ENCODE measurements at regions not wholly inside any gene's neighbourhood (a gene's known extent, or its start where the extent isn't known, plus 50 kb on each side); places are given as distances from the start of the nearest gene placed in this dataset.

GRCh38 chr3:66107855-66108254, 69.1 kb upstream of the MAGI1 start:
- no peaks in the 10 kb centered on the region for H3K4me1 ChIP-seq (ENCODE audit: control insufficient read depth, insufficient read depth, low read length)
- no peak overlapping the region for H3K4me3 ChIP-seq (ENCODE audit: low read length)
- H3K27me3 ChIP-seq (ENCODE audit: control insufficient read depth, insufficient read depth, low read length): no peaks in the 10 kb centered on the region
- WGBS (ENCODE audit: insufficient coverage): 79% methylated on average over 4 of the region's 4 CpGs
- Mint-ChIP-seq H3K27me3 (ENCODE audit: low read depth in 2 of 2) (peaks cover 3 to 6% of the 10 kb centered on the region in 2 donors), H3K4me1 (no peaks in the 10 kb centered on the region), H3K9me3 (no peaks in the 10 kb centered on the region), H3K36me3 (no peaks in the 10 kb centered on the region), H3K4me3 (no peak overlapping the region), H3K27ac (no peak overlapping the region)
- ATAC-seq (no peak), DNase-seq (no peak)
- no peaks in the 10 kb centered on the region for H3K9me3 ChIP-seq (ENCODE audit: control insufficient read depth, insufficient read depth, low read length)
- no peak for TF ChIP-seq CTCF (IDR thresholded peaks at IDR 0.05)
- intact Hi-C loops (cut with micrococcal nuclease): no loop called here
- H3K27ac ChIP-seq (ENCODE audit: low read length): no peak overlapping the region
- H3K36me3 ChIP-seq (ENCODE audit: control insufficient read depth, insufficient read depth, low read length): no peaks in the 10 kb centered on the region

- ATAC-seq (no peak), DNase-seq (no peak)
- Histone ChIP-seq H3K4me3 (ENCODE audit: low read length) (no peak overlapping the region), H3K36me3 (ENCODE audit: control insufficient read depth, insufficient read depth, low read length) (no peaks in the 10 kb centered on the region), H3K4me1 (ENCODE audit: control insufficient read depth, insufficient read depth, low read length) (no peaks in the 10 kb centered on the region), H3K27me3 (ENCODE audit: control insufficient read depth, insufficient read depth, low read length) (no peaks in the 10 kb centered on the region), H3K9me3 (ENCODE audit: control insufficient read depth, insufficient read depth, low read length) (no peaks in the 10 kb centered on the region), H3K27ac (ENCODE audit: low read length) (no peak overlapping the region)
- Mint-ChIP-seq H3K4me3 (no peak overlapping the region), H3K36me3 (no peaks in the 10 kb centered on the region), H3K4me1 (no peaks in the 10 kb centered on the region), H3K27me3 (ENCODE audit: low read depth in 2 of 2) (peaks cover 3 to 11% of the 10 kb centered on the region in 2 donors), H3K27ac (no peak overlapping the region), H3K9me3 (no peaks in the 10 kb centered on the region)
- TF ChIP-seq CTCF (IDR thresholded peaks at IDR 0.05): no peak
- intact Hi-C loops (cut with micrococcal nuclease): no loop called here
- 75% methylated on average over 2 of the region's 2 CpGs for whole genome bisulfite sequencing (ENCODE audit: insufficient coverage)
Observed at GRCh38 chr3:66106788-66107187, 68.1 kb upstream of the MAGI1 start.

GRCh38 chr3:66104535-66104934, 65.8 kb upstream of the MAGI1 start:
- Mint-ChIP-seq H3K9me3 (no peaks in the 10 kb centered on the region), H3K27me3 (ENCODE audit: low read depth in 2 of 2) (peaks cover 0 to 12% of the 10 kb centered on the region in 2 donors), H3K27ac (no peak overlapping the region), H3K4me3 (no peak overlapping the region), H3K4me1 (no peaks in the 10 kb centered on the region), H3K36me3 (no peaks in the 10 kb centered on the region)
- no peak overlapping the region for H3K4me3 ChIP-seq (ENCODE audit: low read length)
- TF ChIP-seq CTCF (IDR thresholded peaks at IDR 0.05): no peak
- no peaks in the 10 kb centered on the region for H3K4me1 ChIP-seq (ENCODE audit: control insufficient read depth, insufficient read depth, low read length)
- DNase-seq (no peak), ATAC-seq (no peak)
- no peaks in the 10 kb centered on the region for H3K27me3 ChIP-seq (ENCODE audit: control insufficient read depth, insufficient read depth, low read length)
- H3K27ac ChIP-seq (ENCODE audit: low read length): no peak overlapping the region
- intact Hi-C loops (cut with micrococcal nuclease): no loop called here
- H3K9me3 ChIP-seq (ENCODE audit: control insufficient read depth, insufficient read depth, low read length): no peaks in the 10 kb centered on the region
- H3K36me3 ChIP-seq (ENCODE audit: control insufficient read depth, insufficient read depth, low read length): no peaks in the 10 kb centered on the region

GRCh38 chr3:66103729-66104128, 65.0 kb upstream of the MAGI1 start:
- Histone ChIP-seq H3K4me1 (ENCODE audit: control insufficient read depth, insufficient read depth, low read length) (no peaks in the 10 kb centered on the region), H3K27ac (ENCODE audit: low read length) (no peak overlapping the region), H3K4me3 (ENCODE audit: low read length) (no peak overlapping the region), H3K9me3 (ENCODE audit: control insufficient read depth, insufficient read depth, low read length) (no peaks in the 10 kb centered on the region), H3K36me3 (ENCODE audit: control insufficient read depth, insufficient read depth, low read length) (no peaks in the 10 kb centered on the region), H3K27me3 (ENCODE audit: control insufficient read depth, insufficient read depth, low read length) (no peaks in the 10 kb centered on the region)
- Mint-ChIP-seq H3K4me1 (no peaks in the 10 kb centered on the region), H3K27ac (no peak overlapping the region), H3K27me3 (ENCODE audit: low read depth in 2 of 2) (peaks cover 0 to 12% of the 10 kb centered on the region in 2 donors), H3K4me3 (no peak overlapping the region), H3K9me3 (no peaks in the 10 kb centered on the region), H3K36me3 (no peaks in the 10 kb centered on the region)
- TF ChIP-seq CTCF (IDR thresholded peaks at IDR 0.05): no peak
- ATAC-seq (no peak), DNase-seq (no peak)
- intact Hi-C loops (cut with micrococcal nuclease): no loop called here
- 94% methylated on average over 2 of the region's 3 CpGs for WGBS (ENCODE audit: insufficient coverage)

Measured in natural killer cell (primary cell).